Renal cortical epithelial cell (primary cell): ENCODE measurements at regions not wholly inside any gene's neighbourhood (a gene's known extent, or its start where the extent isn't known, plus 50 kb on each side); places are given as distances from the start of the nearest gene placed in this dataset.
"Not testable (repeated sequence)": the region's sequence is repeated elsewhere in the genome, so short reads cannot be mapped to it uniquely, and the experiment has no call there.

Experiments
- DNase-seq: peaks from one replicate; pipeline ENCODE4 v3.0.0-alpha.2; 2011; ENCODE audit warnings: low read depth

DNA sequence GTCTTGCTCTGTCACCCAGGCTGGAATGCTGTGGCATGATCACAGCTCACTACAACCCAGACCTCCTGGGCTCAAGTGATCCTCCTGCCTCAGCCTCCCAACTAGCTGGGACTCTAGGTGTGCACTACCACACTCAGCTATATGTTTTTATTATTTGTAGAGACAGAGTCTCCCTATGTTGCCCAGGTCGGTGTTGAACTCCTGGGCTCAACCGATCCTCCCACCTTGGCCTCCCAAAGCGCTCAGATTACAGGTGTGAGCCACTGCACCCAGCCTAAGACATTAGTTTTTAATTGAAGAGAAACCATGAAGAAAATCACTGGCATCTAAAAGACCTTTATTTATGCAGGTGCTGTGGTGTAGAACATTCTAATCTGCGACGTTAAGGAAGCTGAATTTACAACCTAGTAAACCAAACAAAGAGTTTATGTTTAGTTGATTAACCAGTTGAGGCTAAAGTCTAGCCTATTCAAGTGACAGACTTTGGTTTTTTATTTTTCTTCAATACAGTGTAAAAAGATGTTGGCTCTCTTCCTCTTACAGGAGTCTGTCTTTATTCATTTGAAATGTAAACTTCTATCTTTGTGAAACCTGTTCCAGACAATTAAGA, 52.5 kb upstream of the NBL1 start:
- DNase-seq = no peak

DNA sequence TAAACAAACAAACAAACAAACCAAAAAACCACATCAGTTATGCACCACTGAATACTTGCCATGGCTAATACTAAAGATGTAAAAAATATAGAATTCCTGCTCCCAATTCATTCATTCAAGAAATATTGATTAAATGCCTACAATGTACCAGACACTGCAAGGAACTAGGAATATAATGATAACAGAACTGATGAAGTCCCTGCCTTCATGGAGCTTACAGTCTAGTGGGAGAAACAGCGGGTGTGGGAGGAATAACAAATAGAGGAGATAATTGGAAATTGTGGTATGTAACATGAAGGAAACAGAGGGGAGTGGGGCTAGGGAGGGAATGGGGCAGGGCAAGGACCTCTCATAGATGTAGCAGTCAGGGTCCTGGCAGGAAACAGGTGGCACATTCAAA, 58.6 kb upstream of the NBL1 start:
- no peak for DNase-seq

DNA sequence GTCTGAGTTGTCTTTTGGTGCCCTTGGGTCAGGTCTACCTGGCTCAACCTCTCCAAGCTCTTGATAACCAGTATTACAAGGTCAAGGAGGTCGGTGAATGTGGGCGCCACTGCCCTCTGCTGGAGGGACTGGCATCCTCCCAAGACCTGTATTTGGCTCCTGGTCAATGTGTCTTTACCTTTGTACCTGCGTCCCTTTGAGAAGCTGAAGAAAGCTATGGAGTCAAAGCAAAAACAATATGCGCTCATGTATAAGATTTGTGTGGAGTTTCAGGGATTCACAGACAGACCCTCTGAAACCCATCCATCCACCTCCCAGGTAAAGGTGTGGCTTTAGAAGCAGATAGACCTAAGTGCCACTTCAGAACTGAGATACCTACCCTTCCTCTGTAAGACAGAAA, 61.8 kb upstream of the NBL1 start:
- DNase-seq = no peak

DNA sequence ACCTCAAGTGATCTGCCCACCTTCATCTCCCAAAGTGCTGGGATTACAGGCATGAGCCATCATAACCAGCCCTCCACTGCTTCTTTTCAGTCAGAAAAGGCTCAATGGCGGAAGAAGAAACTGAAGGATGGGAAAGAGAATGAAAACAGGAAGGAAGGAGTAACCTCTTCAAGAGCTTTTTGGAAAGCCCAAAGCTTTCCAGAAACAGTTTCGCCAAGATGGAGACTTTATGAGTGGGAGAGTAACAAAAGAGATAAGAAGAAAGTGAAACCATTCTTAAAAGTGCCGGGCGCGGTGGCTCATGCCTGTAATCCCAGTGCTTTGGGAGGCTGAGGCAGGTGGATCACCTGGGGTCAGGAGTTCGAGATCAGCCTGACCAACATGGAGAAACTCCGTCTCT, 62.7 kb upstream of the NBL1 start:
- DNase-seq = no peak

DNA sequence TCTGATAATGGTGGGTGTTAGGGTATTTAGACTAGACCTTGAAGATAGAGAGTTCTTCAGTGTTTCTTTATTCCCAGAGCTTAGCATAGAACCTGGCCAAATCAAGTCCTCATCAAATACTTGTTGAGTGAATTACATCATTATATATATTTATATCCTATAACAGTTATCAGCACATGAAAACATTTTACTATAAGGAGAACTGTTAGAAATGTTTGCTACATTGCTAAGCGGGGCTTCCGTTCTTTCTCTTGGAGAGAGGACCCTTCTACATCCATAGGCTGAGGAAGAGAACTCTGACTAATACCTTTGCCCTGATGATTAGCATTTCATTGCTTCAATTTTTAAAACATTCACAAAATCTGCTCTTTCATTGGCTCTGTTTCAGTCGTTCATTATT, 66.5 kb upstream of the NBL1 start:
- DNase-seq = no peak

DNA sequence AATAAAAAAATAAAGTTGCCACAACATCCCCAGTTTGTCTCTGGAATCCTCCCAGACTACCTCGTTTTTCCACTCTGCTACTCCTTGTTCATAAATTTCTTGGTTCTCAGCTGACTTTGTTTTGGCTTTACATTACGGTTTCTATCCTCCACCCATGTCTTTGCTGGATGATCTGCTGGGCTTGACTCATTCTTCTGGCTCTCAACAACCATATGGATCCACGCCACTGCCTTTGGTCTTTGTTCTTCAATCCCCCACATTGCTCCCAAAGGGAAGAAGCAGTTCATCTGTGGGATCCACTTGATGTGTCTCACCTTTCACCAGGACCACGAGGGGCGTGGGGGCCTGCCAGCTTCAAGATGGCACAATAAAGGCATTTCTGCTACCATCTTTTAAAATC, 67.1 kb upstream of the NBL1 start:
- no peak for DNase-seq

DNA sequence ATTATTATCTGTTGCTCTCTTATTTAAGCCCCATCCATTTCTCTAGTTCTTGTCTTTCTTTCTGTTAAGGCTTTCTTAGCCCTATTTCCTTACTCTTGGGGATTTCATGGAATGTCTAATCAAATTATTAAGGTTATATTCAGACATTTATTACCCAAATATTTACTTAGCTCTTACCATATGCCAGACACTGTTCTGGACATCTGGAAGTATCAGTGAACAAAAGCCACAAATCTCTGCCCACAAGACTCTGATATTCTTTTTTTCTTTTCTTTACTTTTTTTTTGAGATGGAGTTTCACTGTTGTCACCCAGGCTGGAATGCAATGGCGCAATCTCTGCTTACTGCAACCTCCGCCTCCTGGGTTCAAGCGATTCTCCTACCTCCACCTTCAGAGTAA, 74.3 kb upstream of the NBL1 start:
- no peak for DNase-seq

DNA sequence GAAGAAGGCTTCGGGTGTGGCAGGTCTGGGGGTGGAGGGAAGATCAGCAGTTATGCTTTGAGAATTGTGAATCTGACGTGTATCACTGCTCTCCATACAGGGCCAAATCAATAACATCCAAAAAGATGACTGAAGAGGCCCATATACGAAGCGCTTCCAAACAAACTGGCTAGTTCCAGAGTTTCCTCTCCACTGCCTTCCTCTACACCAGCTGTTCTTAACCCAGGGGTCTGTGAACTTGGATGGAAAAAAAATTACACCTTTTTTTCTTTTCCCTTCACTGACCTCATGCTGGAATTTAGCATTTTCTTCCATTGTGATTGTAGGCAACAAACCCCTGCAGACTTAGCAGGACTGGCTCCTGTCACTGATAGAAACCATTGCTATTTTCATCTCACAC, 77.1 kb upstream of the NBL1 start:
- no peak for DNase-seq

DNA sequence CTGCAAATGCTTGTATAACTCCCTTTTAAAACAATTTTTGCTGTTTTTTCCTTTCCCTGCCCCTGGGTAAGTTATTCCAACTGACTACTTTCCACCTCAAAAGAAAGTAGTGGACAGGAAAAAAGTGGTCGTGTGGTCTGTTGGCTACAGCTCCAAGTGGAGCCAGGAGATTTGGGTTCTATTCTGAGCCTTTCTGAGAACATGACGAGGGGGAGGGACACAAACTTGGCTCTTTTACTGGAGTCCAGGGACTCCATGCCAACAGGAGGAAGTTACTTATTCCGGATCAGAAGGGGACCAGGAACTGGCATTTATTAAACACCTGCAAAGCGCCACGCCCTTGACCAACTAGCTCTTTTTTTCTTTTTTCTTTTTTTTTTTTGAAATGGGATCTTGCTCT, 79.0 kb upstream of the CAPZB start:
- DNase-seq = no peak

DNA sequence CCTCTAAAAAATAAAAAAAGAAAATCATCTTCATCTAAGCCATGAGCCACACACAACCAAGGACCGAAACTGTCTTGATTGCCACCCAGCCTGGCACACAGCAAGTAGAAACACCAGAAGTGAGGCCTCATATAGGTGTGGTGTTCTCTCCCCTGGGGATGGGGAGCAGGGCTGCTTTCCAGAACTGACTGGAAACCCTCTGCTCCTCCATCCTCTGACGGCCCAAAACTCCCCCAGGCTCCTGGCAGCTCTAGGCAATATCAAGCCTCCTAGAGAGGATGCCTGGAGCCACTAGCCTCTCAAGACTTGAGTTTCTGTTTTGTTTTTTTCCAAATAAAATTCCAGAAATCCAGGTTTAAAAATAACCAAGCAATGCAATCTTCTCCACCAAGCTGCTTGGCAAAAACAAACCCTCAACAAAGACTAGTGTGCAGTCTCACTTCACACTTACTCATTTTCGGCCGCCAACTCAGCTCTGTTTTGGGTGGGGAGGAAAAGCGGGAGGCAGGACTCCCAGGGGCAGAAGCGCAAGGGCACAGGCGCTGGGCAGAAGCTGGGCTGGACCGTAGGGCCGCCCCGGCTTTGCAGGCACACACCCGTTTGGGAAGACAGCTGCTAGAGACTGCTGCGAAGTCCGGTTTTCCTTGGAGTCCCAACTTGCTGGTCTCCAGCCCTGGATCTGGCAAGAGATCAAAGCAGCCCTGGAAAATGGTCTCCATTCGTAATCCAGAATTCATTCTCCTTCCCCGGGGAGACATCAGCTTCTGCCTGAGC, 78.2 kb upstream of the CAPZB start:
- no peak for DNase-seq

DNA sequence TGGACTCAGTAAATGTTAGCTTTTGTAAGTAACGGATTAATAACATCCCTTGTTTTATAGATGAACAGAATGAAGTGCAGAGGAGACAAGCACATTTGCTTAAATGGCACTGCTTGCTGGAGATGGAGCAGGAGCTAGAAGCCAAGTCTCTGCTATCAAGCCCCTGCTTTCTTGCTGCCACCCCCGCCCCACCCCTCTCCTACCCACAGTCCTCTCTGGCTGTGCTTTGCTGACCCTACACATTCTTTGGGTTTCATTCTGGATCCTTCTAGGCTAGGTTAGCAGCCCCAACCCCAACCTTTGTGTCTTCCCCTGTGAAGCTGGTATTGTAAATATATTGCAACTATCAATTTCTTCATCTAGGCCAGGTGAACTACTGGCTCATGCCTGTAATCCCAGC, 77.5 kb upstream of the CAPZB start:
- no peak for DNase-seq

DNA sequence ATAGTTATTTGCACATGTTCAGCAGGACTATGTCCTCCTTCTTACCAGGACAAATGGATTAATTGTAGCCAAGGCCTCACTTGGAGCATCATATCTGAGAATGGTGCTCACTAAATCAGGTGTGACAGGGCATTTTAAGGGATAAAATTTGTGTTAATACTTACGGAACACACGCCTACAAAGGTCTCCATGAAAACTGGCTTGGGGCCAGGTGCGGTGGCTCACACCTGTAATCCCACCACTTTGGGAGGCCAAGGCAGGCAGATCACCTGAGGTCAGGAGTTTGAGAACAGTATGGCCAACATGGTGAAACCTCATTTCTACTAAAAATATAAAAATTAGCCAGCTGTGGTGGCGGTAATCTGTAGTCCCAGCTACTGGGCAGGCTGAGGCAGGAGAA, 75.1 kb upstream of the CAPZB start:
- no peak for DNase-seq

DNA sequence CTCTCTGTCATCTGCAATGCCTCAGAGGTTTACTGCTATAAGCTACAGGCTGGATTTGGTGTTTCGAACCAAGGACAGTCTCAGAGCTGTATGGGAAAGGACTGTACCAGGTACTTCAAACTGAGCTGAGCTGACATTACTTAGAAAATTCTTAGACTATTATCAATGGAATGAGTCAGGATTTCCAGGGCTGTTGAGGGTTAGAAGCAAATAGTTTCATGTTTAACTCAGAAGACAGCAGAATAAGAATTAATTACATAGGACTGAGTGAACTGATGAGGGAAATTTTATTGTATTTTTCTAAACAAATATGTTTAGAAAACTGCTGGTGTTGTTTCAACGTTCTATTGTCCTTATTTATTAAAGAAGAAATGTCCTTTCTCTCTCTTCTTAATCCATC, 74.3 kb upstream of the CAPZB start:
- peak; percentile 69 for DNase-seq

DNA sequence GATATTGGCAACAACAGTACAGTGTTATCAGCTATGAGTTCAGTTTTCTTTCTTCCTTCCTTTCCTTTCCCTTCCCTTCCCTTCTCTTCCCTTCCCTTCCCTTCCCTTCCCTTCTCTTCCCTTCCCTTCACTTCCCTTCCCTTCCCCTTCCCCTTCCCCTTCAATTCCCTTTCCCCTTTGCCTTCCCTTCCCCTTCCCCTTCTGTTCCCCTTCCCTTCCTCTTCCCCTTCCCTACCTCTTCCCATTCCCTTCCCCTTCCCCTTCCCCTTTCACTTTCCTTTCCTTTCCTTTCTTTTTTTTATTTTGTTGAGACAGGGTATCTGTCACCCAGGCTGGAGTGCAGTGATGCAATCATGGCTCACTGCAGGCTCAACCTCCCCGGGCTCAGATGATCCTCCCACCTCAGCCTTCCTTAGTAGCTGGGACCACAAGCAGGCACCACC, 72.3 kb upstream of the CAPZB start:
- DNase-seq = peak; percentile 18

DNA sequence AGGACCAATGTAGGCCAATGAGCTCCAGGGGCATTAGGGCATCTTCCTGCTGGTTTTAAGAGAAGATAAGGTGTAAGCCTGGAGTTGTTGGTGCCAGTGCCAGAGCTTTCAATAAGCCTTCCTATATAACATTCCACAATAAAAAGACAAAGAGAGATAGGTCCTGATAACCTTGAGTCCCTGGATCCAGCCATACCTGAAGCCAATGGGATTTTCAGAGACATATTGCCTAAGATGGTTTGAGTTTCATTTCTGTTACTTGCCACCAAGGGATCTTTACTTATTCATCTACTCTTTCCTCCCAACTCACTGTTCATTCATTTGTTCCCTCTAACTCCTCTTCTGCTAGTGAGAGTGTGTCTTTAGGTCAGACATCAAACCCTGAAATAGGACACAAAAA, 68.8 kb upstream of the CAPZB start:
- no peak for DNase-seq

DNA sequence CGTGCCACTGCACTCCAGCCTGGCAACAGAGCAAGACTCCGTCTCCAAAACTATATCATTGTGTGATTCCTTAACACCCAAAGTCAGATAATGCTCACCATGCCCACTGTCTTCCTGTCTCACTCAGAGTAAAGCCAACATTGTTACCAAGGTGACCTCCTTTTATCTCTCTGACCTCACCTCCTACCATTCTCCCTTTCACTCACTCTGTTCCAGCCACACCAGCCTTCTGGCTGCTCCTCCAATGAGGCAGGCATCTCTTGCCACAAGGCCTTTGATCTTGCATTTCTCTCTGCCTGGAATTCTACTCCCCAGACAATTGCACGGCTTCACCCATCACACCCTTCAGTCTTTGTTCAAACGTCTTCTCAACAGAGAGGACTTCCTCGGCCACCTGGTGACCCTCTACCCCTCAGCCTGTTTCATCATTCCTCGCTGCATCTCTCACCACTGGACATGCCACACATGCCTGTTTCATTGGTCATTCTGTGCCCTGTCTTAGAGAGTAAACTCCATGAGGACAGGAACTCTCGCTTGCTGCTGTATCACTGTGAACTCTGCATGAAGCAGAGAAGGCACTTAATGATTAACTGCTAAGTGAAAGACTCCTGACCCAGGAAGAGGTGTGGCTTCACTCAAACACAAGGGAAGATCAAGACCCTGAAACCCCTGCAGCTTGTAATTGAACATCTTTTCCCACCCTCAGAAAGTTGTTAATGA, 67.1 kb upstream of the CAPZB start:
- DNase-seq = peak; percentile 14

DNA sequence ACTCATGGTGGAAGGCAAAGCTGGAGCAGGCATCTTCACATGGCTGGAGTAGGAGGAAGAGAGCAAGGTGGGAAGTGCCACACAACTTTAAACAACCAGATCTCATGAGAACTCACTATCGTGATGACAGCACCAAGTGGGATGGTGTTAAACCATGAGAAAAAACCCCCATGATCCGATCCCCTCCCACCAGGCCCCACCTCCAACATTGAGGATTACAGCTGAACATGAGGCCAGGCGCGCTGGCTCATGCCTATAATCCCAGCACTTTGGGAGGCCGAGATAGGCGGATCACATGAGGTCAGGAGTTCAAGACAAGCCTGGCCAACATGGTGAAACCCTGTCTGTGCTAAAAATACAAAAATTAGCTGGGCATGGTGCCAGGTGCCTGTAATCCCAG, 66.5 kb upstream of the CAPZB start:
- not testable (repeated sequence) for DNase-seq

DNA sequence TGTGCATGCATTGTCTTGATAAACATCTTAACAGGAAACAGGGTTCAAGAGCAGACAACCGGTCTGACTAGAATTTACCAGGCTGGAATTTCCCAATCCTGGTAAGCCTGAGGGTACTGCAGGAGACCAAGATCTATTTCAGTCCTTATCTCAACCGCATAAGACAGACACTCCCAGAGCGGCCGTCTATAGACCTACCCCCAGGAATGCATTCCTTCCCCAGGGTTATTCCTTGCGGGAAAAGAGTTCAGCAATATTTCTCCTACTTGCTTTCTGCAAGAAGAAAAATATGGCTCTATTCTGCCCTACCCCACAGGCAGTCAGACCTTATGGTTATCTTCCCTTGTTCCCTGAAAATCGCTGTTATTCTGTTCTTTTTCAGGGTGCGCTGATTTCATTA, 65.1 kb upstream of the CAPZB start:
- DNase-seq = not testable (repeated sequence)

DNA sequence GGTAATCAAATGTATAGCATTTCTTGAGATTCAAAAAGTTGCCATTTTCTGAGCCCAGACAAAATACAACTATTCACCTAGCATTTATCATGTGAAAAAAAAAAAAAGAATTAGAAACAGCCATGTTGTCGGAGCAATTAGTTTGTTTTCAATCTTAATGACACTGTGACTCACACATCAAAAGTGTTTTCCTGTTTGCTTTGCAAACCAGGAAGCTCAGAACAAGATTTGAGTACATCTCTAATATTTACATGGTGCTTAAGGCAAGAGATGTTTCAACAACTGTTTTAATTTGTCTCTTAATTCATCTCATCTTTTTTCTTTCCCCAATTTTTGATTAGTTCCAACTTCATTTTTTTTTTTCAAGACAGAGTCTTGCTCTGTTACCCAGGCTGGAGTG, 62.5 kb upstream of the CAPZB start:
- peak; percentile 22 for DNase-seq

DNA sequence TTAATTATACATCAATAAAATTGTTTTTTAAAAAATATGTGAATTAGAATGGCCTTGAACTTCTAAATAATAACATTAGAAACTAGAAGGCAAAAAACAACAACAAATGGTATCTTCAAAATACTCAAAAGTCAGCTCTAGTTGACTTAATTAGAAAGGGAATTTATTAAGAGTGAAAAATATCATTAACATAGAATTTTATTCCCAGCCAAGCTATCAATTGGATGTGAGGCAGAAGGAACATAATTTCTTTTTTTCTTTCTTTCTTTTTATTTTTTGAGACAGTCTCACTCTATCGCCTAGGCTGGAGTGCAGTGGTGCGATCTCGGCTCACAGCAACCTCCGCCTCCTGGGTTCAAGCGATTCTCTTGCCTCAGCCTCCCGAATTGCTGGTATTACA, 51.2 kb upstream of the CAPZB start:
- no peak for DNase-seq

DNA sequence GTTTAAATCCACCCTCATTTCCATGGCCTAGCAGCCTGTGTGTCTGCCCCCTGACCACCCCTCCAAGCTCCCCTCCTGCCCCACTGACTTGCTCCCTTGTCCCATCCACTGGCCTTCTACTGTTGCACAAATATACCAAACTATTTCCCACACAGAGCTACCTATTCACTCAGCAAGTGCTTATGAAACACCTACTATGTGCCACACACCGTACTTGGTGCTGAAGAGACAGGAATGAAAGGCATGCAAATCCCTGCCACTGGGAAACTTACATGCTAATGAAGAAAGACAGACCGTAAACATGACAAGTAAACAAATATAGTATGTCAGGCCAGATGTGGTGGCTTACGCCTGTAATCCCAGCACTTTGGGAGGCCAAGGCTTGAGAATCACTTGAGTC, 49.9 kb upstream of the CAPZB start:
- no peak for DNase-seq
